ENCODE measurements at regions not wholly inside any gene's neighbourhood (a gene's known extent, or its start where the extent isn't known, plus 50 kb on each side); places are given as distances from the start of the nearest gene placed in this dataset.

- TF ChIP-seq POLR2A (IDR thresholded peaks at IDR 0.05): no peak
- TF ChIP-seq CTCF (IDR thresholded peaks at IDR 0.05): no peak
Measured at GRCh38 chr20:40943591-40943990, 85.0 kb upstream of the TOP1 start.

Data from testis (tissue), 2 donors.